Adrenal gland (tissue), 5 donors: ENCODE measurements at regions not wholly inside any gene's neighbourhood (a gene's known extent, or its start where the extent isn't known, plus 50 kb on each side); places are given as distances from the start of the nearest gene placed in this dataset.

Experiments used
- CTCF ChIP-seq, 6 experiments: fragments of 450-650 bp in 4 of 6; fragments of 200-600 bp in 2 of 6; sonication (generic) in 1 of 6; IDR thresholded peaks; 1 replicate in 5 of 6; 2 replicates in 1 of 6; pipeline versions ENCODE4 v1.5.1 to v1.8.0; 2016 to 2021; ENCODE audit warnings: antibody characterized with exemption in 6 of 6, mild to moderate bottlenecking in 2 of 6, moderate library complexity in 1 of 6
- POLR2A ChIP-seq, 2 donors: fragments of 450-650 bp; IDR thresholded peaks; one replicate each; pipeline ENCODE4 v1.6.1; 2017; ENCODE audit warnings: antibody characterized with exemption in 2 of 2, mild to moderate bottlenecking in 2 of 2, moderate library complexity in 1 of 2
- donor health status: DM: no; HTN: no; CAD: no.

GRCh38 chr1:169012416-169012815 is 94.1 kb upstream of the ATP1B1 start:
- no peak for TF ChIP-seq CTCF (IDR thresholded peaks at IDR 0.05)
- TF ChIP-seq POLR2A (IDR thresholded peaks at IDR 0.05): no peak
